HCT116 (cell line): ENCODE measurements at regions not wholly inside any gene's neighbourhood (a gene's known extent, or its start where the extent isn't known, plus 50 kb on each side); places are given as distances from the start of the nearest gene placed in this dataset.

Source experiments
- ATAC-seq: fragments of 200-7000 bp; cut with Tn5 transposase; 2 replicates; pipeline ENCODE4 v1.9.1; 2020; ENCODE audit warnings: mild to moderate bottlenecking, moderate library complexity
- BruUV-seq: library from RNA; stranded (reverse); fragments of 400-500 nt; replicated peaks from 2 replicates; lab custom pipeline; 2021; lab: Mats Ljungman, UMichigan
- CTCF ChIA-PET: fragments of 300-600 bp; sonication (Branson Sonifier 250); formaldehyde crosslinking; loops from one replicate; lab custom pipeline; 2021; ENCODE audit warnings: antibody characterized with exemption; lab: Charles Lee
- POLR2A ChIA-PET: fragments of 300-600, 350-600 bp; sonication (Branson Sonifier 250); formaldehyde crosslinking; loops from one replicate; lab custom pipeline; 2021; ENCODE audit warnings: antibody characterized with exemption; lab: Charles Lee
- RAD21 ChIA-PET, 2 experiments: fragments of 300-600 bp; sonication (Branson Sonifier 250); formaldehyde crosslinking; loops; one replicate each; lab custom pipeline; 2023; ENCODE audit warnings: low total read pairs in 2 of 2; ENCODE audit not compliant: uncharacterized antibody in 2 of 2, unreplicated experiment in 2 of 2, low non-redundant PET in 1 of 2; lab: Charles Lee
- DNase-seq: peaks from one replicate; pipeline ENCODE4 v3.0.0-alpha.2; 2010; ENCODE audit warnings: low read depth, low spot score
- H2AFZ ChIP-seq: fragments of 200-600 bp; shearing (Covaris generic), sonication (generic); 2 replicates; pipeline ENCODE4 v1.6.1; 2017; ENCODE audit warnings: low read depth, mixed run types, mixed read lengths, antibody characterized with exemption, low read length; ENCODE audit not compliant: poor library complexity, severe bottlenecking
- H3K27ac ChIP-seq: 2 replicates; pipeline ENCODE4 v1.5.1; 2012; ENCODE audit warnings: low read depth, low read length
- H3K27me3 ChIP-seq: fragments of 200-600 bp; sonication (generic); 2 replicates; pipeline ENCODE4 v1.6.1; 2016; ENCODE audit warnings: mixed run types, low read length, mixed read lengths; ENCODE audit not compliant: insufficient read depth
- H3K36me3 ChIP-seq, 2 experiments: fragments of 200-500 bp in 1 of 2; fragments of 200-600 bp in 1 of 2; sonication (Bioruptor generic) in 1 of 2; sonication (generic) in 1 of 2; 2 replicates each; pipeline versions ENCODE4 v1.5.1 to v1.6.1; 2014 to 2016; ENCODE audit warnings: low read length in 2 of 2, inconsistent platforms in 1 of 2, mixed read lengths in 1 of 2, mixed run types in 1 of 2; ENCODE audit not compliant: insufficient read depth in 2 of 2, control insufficient read depth in 1 of 2
- H3K4me1 ChIP-seq, 2 experiments: fragments of 200-600 bp in 1 of 2; sonication (generic) in 1 of 2; 2 replicates each; pipeline versions ENCODE4 v1.5.1 to v1.6.1; 2012 to 2017; ENCODE audit warnings: low read length in 2 of 2, inconsistent platforms in 1 of 2, mild to moderate bottlenecking in 1 of 2, mixed read lengths in 1 of 2, mixed run types in 1 of 2, moderate library complexity in 1 of 2; ENCODE audit not compliant: insufficient read depth in 2 of 2, control insufficient read depth in 1 of 2
- H3K4me2 ChIP-seq: fragments of 200-600 bp; sonication (generic); 2 replicates; pipeline ENCODE4 v1.6.1; 2017; ENCODE audit warnings: mixed run types, low read length, mixed read lengths
- H3K4me3 ChIP-seq, 2 experiments: fragments of 200-600 bp in 1 of 2; sonication (generic) in 1 of 2; replicated peaks in 1 of 2; 2 replicates each; pipeline ENCODE4 v1.5.1; 2011 to 2016; ENCODE audit warnings: low read length in 2 of 2, control low read depth in 1 of 2, low read depth in 1 of 2, mild to moderate bottlenecking in 1 of 2, mixed read lengths in 1 of 2, mixed run types in 1 of 2
- H3K79me2 ChIP-seq: fragments of 200-600 bp; sonication (generic); 2 replicates; pipeline ENCODE4 v1.6.1; 2017; ENCODE audit warnings: mild to moderate bottlenecking, mixed run types, low read length, moderate library complexity, mixed read lengths; ENCODE audit not compliant: insufficient read depth
- H3K9ac ChIP-seq: fragments of 200-600 bp; sonication (generic); 2 replicates; pipeline ENCODE4 v1.6.1; 2016; ENCODE audit warnings: low read length, mixed read lengths
- H3K9me2 ChIP-seq: fragments of 200-600 bp; sonication (generic), shearing (Covaris generic); 2 replicates; pipeline ENCODE4 v1.6.1; 2017; ENCODE audit warnings: mixed run types, mild to moderate bottlenecking, moderate library complexity; ENCODE audit not compliant: insufficient read depth
- H3K9me3 ChIP-seq, 2 experiments: fragments of 200-500 bp in 1 of 2; fragments of 200-600 bp in 1 of 2; sonication (Bioruptor generic) in 1 of 2; sonication (generic) in 1 of 2; 2 replicates each; pipeline ENCODE4 v1.6.1; 2014 to 2017; ENCODE audit warnings: low read length in 2 of 2, mixed read lengths in 2 of 2, inconsistent platforms in 1 of 2, low read depth in 1 of 2, mild to moderate bottlenecking in 1 of 2, mixed run types in 1 of 2, moderate library complexity in 1 of 2; ENCODE audit not compliant: control insufficient read depth in 1 of 2, insufficient read depth in 1 of 2
- H4K20me1 ChIP-seq: fragments of 200-600 bp; sonication (generic), shearing (Covaris generic); 2 replicates; pipeline ENCODE4 v1.6.1; 2017; ENCODE audit warnings: mixed run types, mild to moderate bottlenecking, moderate library complexity; ENCODE audit not compliant: insufficient read depth
- CEBPB ChIP-seq: IDR thresholded peaks from 2 replicates; pipeline ENCODE4 v1.6.1; 2012; ENCODE audit warnings: low read depth
- EGR1 ChIP-seq: IDR thresholded peaks from 2 replicates; pipeline ENCODE4 v1.6.1; 2012; ENCODE audit warnings: low read depth
- EZH2phosphoT487 ChIP-seq: fragments of 200-600 bp; IDR thresholded peaks from 2 replicates; pipeline ENCODE4 v1.6.1; 2018; ENCODE audit warnings: antibody characterized with exemption, borderline replicate concordance
- FOSL1 ChIP-seq: IDR thresholded peaks from 2 replicates; pipeline ENCODE4 v1.6.1; 2012; ENCODE audit warnings: low read depth
- RAD21 ChIP-seq: IDR thresholded peaks from 2 replicates; pipeline ENCODE4 v1.6.1; 2012; ENCODE audit warnings: low read depth, mild to moderate bottlenecking
- SP1 ChIP-seq: IDR thresholded peaks from 2 replicates; pipeline ENCODE4 v1.6.1; 2012; ENCODE audit warnings: low read depth
- SRF ChIP-seq: IDR thresholded peaks from 2 replicates; pipeline ENCODE4 v1.6.1; 2012; ENCODE audit warnings: low read depth
- TCF7L2 ChIP-seq: IDR thresholded peaks from 2 replicates; pipeline ENCODE4 v1.7.0; 2011; ENCODE audit warnings: borderline replicate concordance, inconsistent platforms; ENCODE audit not compliant: insufficient read depth, insufficient read length; ENCODE audit errors: extremely low read depth
- ZFX ChIP-seq: fragments of 450-650 bp; IDR thresholded peaks from 2 replicates; pipeline ENCODE4 v1.6.1; 2017
- ZNF274 ChIP-seq: fragments of 200-500 bp; sonication (Bioruptor generic); IDR thresholded peaks from 2 replicates; pipeline ENCODE4 v1.6.1; 2014; ENCODE audit warnings: mild to moderate bottlenecking, low read depth, low read length, inconsistent platforms
- intact Hi-C: fragments of 100-400 bp; cut with micrococcal nuclease; formaldehyde crosslinking; loops from 2 replicates; pipeline ENCODE4 v1.10.0; 2022
- TF ChIP-seq, protein P1 (sequence below): IDR thresholded peaks from 2 replicates; pipeline ENCODE4 v1.6.1; 2012
- TF ChIP-seq, protein P2 (sequence below): IDR thresholded peaks from 2 replicates; pipeline ENCODE4 v1.6.1; 2011; ENCODE audit warnings: mild to moderate bottlenecking, low read length, moderate library complexity; ENCODE audit not compliant: insufficient replicate concordance; ENCODE audit errors: extremely low read depth
- TF ChIP-seq, protein P3 (sequence below), 3 experiments: fragments of 200-600 bp in 1 of 3; sonication (generic) in 1 of 3; IDR thresholded peaks in 2 of 3; conservative IDR thresholded peaks in 1 of 3; 2 replicates each; pipeline ENCODE4 v1.5.1; 2012 to 2017; ENCODE audit warnings: low read depth in 2 of 3, low read length in 2 of 3, antibody characterized with exemption in 1 of 3, borderline replicate concordance in 1 of 3, control low read depth in 1 of 3, mild to moderate bottlenecking in 1 of 3, mixed read lengths in 1 of 3, mixed run types in 1 of 3, moderate library complexity in 1 of 3; ENCODE audit not compliant: insufficient read depth in 1 of 3

DNA sequence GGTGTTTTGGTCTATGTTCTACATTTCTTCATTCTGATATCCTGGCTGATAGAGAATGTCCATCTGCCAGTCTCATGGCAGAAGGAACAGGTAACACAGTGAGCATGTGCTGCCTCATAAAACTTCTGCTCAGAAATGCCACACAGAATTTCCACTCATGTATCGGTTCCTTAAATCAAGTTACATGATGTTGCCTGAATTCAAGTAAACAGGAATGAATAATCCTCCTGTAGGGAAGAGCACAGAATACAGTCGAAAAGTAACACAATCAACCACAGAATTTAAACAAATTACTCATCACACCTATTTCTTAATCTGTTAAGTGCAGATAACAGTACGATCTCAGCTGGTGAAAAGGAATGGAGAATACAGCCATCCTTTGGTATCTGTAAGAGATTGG is 74.7 kb downstream of the FAM217A start:
- Histone ChIP-seq H3K36me3 (no peaks in the 10 kb centered on the region), H3K4me2 (no peak overlapping the region), H3K4me3 (no peak overlapping the region), H3K9me3 (no peaks in the 10 kb centered on the region), H4K20me1 (no peaks in the 10 kb centered on the region), H3K27ac (no peak overlapping the region), H3K9me2 (no peaks in the 10 kb centered on the region), H3K4me1 (peaks cover 0 to 4% of the 10 kb centered on the region in 2 experiments; a peak in 2 of 4 replicates), H3K9ac (no peak overlapping the region), H2AFZ (no peak overlapping the region), H3K79me2 (peaks cover 8% of the 10 kb centered on the region; the same call in 1 of the 2 replicates), H3K27me3 (no peaks in the 10 kb centered on the region)
- ChIA-PET POLR2A (no interaction called here), CTCF (no interaction called here), RAD21 (no interaction called here)
- TF ChIP-seq, protein P1, sequence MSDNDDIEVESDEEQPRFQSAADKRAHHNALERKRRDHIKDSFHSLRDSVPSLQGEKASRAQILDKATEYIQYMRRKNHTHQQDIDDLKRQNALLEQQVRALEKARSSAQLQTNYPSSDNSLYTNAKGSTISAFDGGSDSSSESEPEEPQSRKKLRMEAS: no peak
- TF ChIP-seq ZFX: no peak
- TF ChIP-seq FOSL1: no peak
- no peak for TF ChIP-seq ZNF274
- no peak for TF ChIP-seq SRF
- no TSS peak for BruUV-seq
- intact Hi-C loops: no loop called here
- DNase-seq: no peak
- ATAC-seq: no peak

DNA sequence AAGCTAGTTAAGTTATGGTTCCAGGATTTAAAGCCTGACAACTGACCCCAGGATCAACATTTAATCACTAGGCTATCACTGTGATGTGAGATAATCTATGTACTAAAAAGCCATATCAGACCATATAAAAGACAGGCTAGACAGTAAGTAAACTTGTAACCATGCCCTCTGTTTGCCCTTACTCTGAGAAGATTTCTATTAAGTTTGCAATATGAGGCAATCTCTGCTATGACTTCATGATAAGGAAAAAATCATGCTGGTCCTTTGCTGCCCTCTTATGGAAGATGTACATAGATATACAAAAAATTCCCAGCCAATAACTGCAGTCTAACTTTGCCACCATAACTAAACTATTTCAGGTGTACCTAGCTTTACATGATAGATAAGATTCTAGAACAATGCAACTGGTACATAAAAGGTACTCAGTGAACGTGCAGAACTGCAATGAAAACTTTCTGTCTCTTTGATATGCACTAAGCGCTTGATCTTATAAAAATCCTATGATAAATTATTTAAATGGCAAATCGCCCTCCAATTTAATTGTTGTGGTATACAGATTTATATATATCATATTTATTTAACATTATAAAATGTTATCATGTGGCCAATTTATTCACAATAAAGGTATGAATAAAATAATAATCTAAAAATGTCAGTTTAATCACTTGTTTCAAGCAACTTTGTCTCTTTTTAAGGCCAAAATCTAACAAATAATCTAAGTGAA is 70.5 kb downstream of the FAM217A start:
- Histone ChIP-seq H3K9me2 (no peaks in the 10 kb centered on the region), H3K36me3 (no peaks in the 10 kb centered on the region), H3K9me3 (0 out of 4 replicates have a peak, but pooled peaks cover 0 to 4% of the 10 kb centered on the region in 2 experiments), H4K20me1 (no peaks in the 10 kb centered on the region), H3K9ac (no peak overlapping the region), H3K27me3 (no peaks in the 10 kb centered on the region), H3K27ac (no peak overlapping the region), H2AFZ (no peak overlapping the region), H3K4me1 (peaks cover 0 to 9% of the 10 kb centered on the region in 2 experiments; a peak in 2 of 4 replicates), H3K4me2 (no peak overlapping the region), H3K4me3 (no peak overlapping the region), H3K79me2 (peaks cover 30% of the 10 kb centered on the region; the same call in 1 of the 2 replicates)
- TF ChIP-seq ZFX (no peak), TCF7L2 (no peak), RAD21 (peak; percentile 73), EZH2phosphoT487 (no peak), CEBPB (peak; percentile 90), EGR1 (no peak), SP1 (0 out of 2 replicates have a peak, but pooled peaks have one; percentile 11)
- TF ChIP-seq, protein P2, sequence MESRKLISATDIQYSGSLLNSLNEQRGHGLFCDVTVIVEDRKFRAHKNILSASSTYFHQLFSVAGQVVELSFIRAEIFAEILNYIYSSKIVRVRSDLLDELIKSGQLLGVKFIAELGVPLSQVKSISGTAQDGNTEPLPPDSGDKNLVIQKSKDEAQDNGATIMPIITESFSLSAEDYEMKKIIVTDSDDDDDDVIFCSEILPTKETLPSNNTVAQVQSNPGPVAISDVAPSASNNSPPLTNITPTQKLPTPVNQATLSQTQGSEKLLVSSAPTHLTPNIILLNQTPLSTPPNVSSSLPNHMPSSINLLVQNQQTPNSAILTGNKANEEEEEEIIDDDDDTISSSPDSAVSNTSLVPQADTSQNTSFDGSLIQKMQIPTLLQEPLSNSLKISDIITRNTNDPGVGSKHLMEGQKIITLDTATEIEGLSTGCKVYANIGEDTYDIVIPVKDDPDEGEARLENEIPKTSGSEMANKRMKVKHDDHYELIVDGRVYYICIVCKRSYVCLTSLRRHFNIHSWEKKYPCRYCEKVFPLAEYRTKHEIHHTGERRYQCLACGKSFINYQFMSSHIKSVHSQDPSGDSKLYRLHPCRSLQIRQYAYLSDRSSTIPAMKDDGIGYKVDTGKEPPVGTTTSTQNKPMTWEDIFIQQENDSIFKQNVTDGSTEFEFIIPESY: no peak
- TF ChIP-seq, protein P1: no peak
- TF ChIP-seq, protein P3, sequence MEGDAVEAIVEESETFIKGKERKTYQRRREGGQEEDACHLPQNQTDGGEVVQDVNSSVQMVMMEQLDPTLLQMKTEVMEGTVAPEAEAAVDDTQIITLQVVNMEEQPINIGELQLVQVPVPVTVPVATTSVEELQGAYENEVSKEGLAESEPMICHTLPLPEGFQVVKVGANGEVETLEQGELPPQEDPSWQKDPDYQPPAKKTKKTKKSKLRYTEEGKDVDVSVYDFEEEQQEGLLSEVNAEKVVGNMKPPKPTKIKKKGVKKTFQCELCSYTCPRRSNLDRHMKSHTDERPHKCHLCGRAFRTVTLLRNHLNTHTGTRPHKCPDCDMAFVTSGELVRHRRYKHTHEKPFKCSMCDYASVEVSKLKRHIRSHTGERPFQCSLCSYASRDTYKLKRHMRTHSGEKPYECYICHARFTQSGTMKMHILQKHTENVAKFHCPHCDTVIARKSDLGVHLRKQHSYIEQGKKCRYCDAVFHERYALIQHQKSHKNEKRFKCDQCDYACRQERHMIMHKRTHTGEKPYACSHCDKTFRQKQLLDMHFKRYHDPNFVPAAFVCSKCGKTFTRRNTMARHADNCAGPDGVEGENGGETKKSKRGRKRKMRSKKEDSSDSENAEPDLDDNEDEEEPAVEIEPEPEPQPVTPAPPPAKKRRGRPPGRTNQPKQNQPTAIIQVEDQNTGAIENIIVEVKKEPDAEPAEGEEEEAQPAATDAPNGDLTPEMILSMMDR (IDR thresholded peaks at IDR 0.05 in 2 of 3, conservative IDR thresholded peaks at IDR 0.05 in 1 of 3; ENCODE audit: borderline replicate concordance in 1 of 3, insufficient read depth in 1 of 3, low read depth in 2 of 3, low read length in 2 of 3): peak; percentile 44 to 62 (median 54); a peak in 4 of 6 replicates
- ATAC-seq (peak; percentile 80), DNase-seq (peak; percentile 56)
- POLR2A ChIA-PET: interaction anchor here (0.8 to 1.5 kb wide), 3 partner anchors 9 to 13 kb away, joined by 3 to 6 read pairs (median 6); a partner anchor contains a TSS
- intact Hi-C loops: loop anchor here (1.0 kb wide), 1 partner anchor 260 kb away; no protein-coding TSS in a partner anchor
- CTCF ChIA-PET: interaction anchor here (0.6 to 2.4 kb wide), 13 partner anchors 10 to 276 kb away, joined by 3 to 12 read pairs (median 4); a partner anchor contains a TSS
- no TSS peak for BruUV-seq
- RAD21 ChIA-PET: interaction anchor here (0.7 to 1.0 kb wide), 2 partner anchors 76 to 260 kb away, joined by 3 read pairs; no protein-coding TSS in a partner anchor
